Heart left ventricle (tissue), 13 donors: ENCODE measurements at regions not wholly inside any gene's neighbourhood (a gene's known extent, or its start where the extent isn't known, plus 50 kb on each side); places are given as distances from the start of the nearest gene placed in this dataset.

Experiments
- CTCF ChIP-seq, 12 donors: fragments of 200-600 bp; sonication (generic) in 4 of 12; IDR thresholded peaks; one replicate each; pipeline versions ENCODE4 v1.5.0 to v1.8.0; 2018 to 2022; ENCODE audit warnings: antibody characterized with exemption in 12 of 12, mild to moderate bottlenecking in 5 of 12
- POLR2A ChIP-seq, 2 donors: fragments of 450-650 bp; IDR thresholded peaks; one replicate each; pipeline ENCODE4 v1.6.1; 2017; ENCODE audit warnings: antibody characterized with exemption in 2 of 2, mild to moderate bottlenecking in 2 of 2, moderate library complexity in 2 of 2
- donor health status: ischemic (EF 13 %, LVEDD 7.1; RV severe dilation, severe dysfunction).
- donor health status: DM: no; HTN: yes; CAD: no.
- donor health status: DM: no; HTN: no; CAD: no.
- donor health status: ischemic (EF 25% LVEDD 6.9; RV normal size, moderate dysfunction).
- donor health status: ischemic (EF 25% LVEDD 5.7; RV mildly dilated, moderate dysfunction).
- donor health status: ischemic (EF 35%, LVEDD 5.7; RV mildly dilated, moderate dysfunction).
- donor health status: nonischemic (EF 11% LVEDD 7.7; RV severe dilation, severe dysfunction).
- donor health status: DM: yes; HTN: yes; CAD: no.
- donor health status: PGD.
- donor health status: ischemic (EF 29% LVEDD 5.4; RV normal size, mild dysfunction).
- donor health status: nonischemic (EF 23%, LVEDD 6.1; RV moderate dilation, normal function).

GRCh38 chr14:53528185-53528671, 375.1 kb upstream of the DDHD1 start:
- TF ChIP-seq CTCF (IDR thresholded peaks at IDR 0.05): no peak
- TF ChIP-seq POLR2A (IDR thresholded peaks at IDR 0.05): no peak
